BJ (cell line): ENCODE measurements at regions not wholly inside any gene's neighbourhood (a gene's known extent, or its start where the extent isn't known, plus 50 kb on each side); places are given as distances from the start of the nearest gene placed in this dataset.

ENCODE experiments used
- CTCF ChIA-PET: fragments of 350-600 bp; formaldehyde crosslinking; extraction: SDS; loops from one replicate; lab custom pipeline; 2021; ENCODE audit warnings: antibody characterized with exemption, inconsistent platforms; lab: Yijun Ruan, JAX
- POLR2A ChIA-PET: fragments of 300-600 bp; sonication (Branson Sonifier 250); formaldehyde crosslinking; extraction: SDS; loops from one replicate; lab custom pipeline; 2021; ENCODE audit warnings: antibody characterized with exemption; lab: Charles Lee
- DNase-seq: peaks from one replicate; pipeline ENCODE4 v3.0.0-alpha.2; 2011; ENCODE audit warnings: low read depth
- H3K27me3 ChIP-seq: 2 replicates; pipeline ENCODE4 v1.6.0; 2011; ENCODE audit warnings: low read length; ENCODE audit not compliant: control insufficient read depth, insufficient read depth
- H3K36me3 ChIP-seq: 2 replicates; pipeline ENCODE4 v1.5.1; 2011; ENCODE audit warnings: low read length; ENCODE audit not compliant: control insufficient read depth, insufficient read depth
- H3K4me3 ChIP-seq: 2 replicates; pipeline ENCODE4 v1.5.1; 2011; ENCODE audit warnings: low read depth, mild to moderate bottlenecking, control low read depth, low read length
- CTCF ChIP-seq: IDR thresholded peaks from 2 replicates; pipeline ENCODE4 v1.5.1; 2011; ENCODE audit warnings: low read depth, mild to moderate bottlenecking, control low read depth, inconsistent platforms, low read length, moderate library complexity; ENCODE audit not compliant: insufficient read depth

DNA sequence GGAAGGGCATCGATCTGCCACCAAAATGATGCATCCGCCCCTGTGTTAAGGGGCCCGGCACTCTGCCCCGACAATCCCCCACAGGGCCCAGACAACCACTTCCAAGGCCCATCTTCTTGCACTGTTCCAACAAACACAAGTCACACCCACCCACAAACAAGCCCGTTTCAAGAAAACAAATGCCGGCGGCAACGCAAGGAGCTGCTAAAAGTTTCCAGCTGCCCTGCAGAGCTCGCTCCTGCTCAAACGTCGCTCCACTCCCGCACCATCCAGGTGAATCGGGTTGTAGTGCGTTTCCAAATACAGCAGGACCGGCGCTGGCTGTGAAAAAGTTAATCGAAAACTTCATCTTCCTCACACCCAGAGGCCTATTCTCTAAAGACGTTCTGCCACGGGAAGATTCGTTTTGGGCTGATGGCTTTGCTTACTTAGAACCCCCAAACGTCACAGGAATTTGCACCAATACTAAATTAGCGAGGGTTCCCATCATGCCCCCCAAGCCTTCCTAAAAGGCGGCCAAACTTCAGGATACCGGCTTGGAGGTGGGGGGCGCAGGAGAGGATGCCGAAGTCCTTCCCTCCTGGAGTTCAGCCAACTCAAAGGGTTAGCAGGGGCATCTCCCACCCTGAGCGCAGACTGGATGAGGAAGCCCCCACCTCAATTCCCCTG, 107.4 kb upstream of the DOCK9 start:
- DNase-seq: no peak
- no peaks in the 10 kb centered on the region for H3K36me3 ChIP-seq
- H3K4me3 ChIP-seq: peak overlapping the region; percentile 52
- ChIA-PET POLR2A (no interaction called here), CTCF (no interaction called here)
- TF ChIP-seq CTCF: no peak
- peaks cover 3% of the 10 kb centered on the region for H3K27me3 ChIP-seq

DNA sequence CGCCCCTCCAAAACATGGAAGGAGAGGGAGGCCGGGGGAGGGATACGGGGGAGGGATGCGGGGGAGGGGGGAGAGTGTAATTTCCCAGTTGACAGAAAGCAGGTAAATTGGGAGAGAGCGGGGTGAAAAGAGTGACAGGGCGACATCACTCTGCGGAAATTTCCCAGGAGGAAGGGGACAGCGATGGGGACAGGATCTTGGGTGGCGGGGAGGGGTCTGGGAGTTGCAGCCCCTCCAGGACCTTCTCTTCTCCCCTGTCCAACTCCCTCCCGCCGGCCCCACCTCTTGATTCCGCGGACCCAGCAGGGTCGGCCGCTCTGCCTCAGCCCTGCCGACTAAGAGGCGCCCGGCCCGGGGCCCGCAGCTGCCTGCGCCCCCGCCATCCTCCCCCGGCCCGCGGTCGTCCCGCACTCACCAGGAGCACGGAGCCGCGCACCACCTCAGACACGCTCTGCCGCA, 108.0 kb upstream of the DOCK9 start:
- TF ChIP-seq CTCF: no peak
- ChIA-PET POLR2A (no interaction called here), CTCF (no interaction called here)
- peak overlapping the region; percentile 52 for H3K4me3 ChIP-seq
- peaks cover 3% of the 10 kb centered on the region for H3K27me3 ChIP-seq
- no peaks in the 10 kb centered on the region for H3K36me3 ChIP-seq
- no peak for DNase-seq

DNA sequence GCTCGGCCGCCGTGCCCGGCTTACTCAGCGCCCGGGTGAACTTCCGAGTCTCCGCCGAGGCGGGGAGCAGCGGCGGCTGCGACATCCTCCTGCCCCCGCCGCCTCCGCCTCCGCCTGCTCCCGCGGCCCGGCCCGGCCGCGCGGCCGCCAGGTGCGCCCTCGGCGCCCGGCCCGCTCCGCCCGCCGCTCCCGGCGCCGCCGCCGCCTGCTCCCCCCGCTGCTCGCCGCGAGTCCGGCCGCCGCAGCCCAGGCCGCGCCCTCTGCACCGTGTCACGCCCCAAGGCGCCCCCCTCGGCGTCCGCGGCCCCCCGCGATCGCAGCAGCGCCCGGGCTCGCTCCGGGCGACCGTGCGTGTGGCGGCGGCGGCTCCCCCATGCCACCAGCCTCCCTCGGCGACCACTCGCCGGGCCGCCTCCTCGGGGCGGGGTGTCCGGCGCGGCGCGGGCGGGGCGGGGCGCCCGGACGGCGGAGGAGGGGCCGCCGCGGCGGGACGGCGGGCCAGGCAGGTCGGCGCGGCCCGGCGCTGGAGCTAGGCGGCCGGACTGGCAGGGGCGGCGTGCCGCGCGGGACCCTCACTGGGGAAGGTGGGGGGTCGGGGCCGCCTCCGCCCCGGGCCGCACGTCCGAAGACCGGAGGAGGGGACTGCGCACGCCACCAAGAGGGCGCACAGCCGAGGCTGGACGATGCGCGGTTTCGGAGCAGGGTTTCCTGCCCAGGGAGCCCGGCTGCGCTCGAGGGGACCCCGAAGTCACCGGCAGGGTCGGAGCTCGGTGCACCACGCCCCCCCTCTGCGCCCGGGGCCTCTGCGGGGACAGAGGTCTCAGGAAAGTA, 108.6 kb upstream of the DOCK9 start:
- TF ChIP-seq CTCF: no peak
- Histone ChIP-seq H3K36me3 (no peaks in the 10 kb centered on the region), H3K27me3 (peaks cover 3% of the 10 kb centered on the region), H3K4me3 (peak overlapping the region; percentile 52)
- DNase-seq: no peak
- ChIA-PET CTCF (interaction anchor here (0.6 to 1.5 kb wide), 4 partner anchors 36 to 90 kb away, joined by 3 to 5 read pairs (median 4); no protein-coding TSS in a partner anchor), POLR2A (no interaction called here)

- CTCF ChIA-PET: interaction anchor here (0.9 to 1.5 kb wide), 4 partner anchors 10 to 89 kb away, joined by 3 to 5 read pairs (median 4); no protein-coding TSS in a partner anchor
- no peaks in the 10 kb centered on the region for H3K36me3 ChIP-seq
Measured at GRCh38 chr13:99087098-99087953, 109.5 kb upstream of the DOCK9 start.

More at GRCh38 chr13:99087098-99087953, 109.5 kb upstream of the DOCK9 start:
- Histone ChIP-seq H3K27me3 (peaks cover 3% of the 10 kb centered on the region), H3K4me3 (peak overlapping the region; percentile 52)
- peak; percentile 25 for DNase-seq
- TF ChIP-seq CTCF: peak; percentile 46
- POLR2A ChIA-PET: no interaction called here
